HEK293T (cell line): ENCODE measurements at regions not wholly inside any gene's neighbourhood (a gene's known extent, or its start where the extent isn't known, plus 50 kb on each side); places are given as distances from the start of the nearest gene placed in this dataset.

Experiments
- BHLHE40 ChIP-seq: fragments of 450-650 bp; IDR thresholded peaks from 2 replicates; pipeline ENCODE4 v1.6.1; 2016; ENCODE audit warnings: mild to moderate bottlenecking, moderate library complexity, borderline replicate concordance
- CTBP1 ChIP-seq: fragments of 450-650 bp; IDR thresholded peaks from 2 replicates; pipeline ENCODE4 v1.6.1; 2016; ENCODE audit warnings: borderline replicate concordance
- ELF4 ChIP-seq: fragments of 450-650 bp; IDR thresholded peaks from 2 replicates; pipeline ENCODE4 v1.6.1; 2017; ENCODE audit warnings: antibody characterized with exemption
- FOXA1 ChIP-seq: fragments of 450-650 bp; IDR thresholded peaks from 2 replicates; pipeline ENCODE4 v1.6.1; 2016; ENCODE audit warnings: mild to moderate bottlenecking
- FOXM1 ChIP-seq: fragments of 450-650 bp; IDR thresholded peaks from 2 replicates; pipeline ENCODE4 v1.6.1; 2017; ENCODE audit warnings: mild to moderate bottlenecking, borderline replicate concordance
- HDGF ChIP-seq: fragments of 450-650 bp; IDR thresholded peaks from 2 replicates; pipeline ENCODE4 v1.6.1; 2017; ENCODE audit warnings: antibody characterized with exemption, borderline replicate concordance
- LEF1 ChIP-seq: fragments of 450-650 bp; IDR thresholded peaks from 2 replicates; pipeline ENCODE4 v1.6.1; 2017; ENCODE audit warnings: mild to moderate bottlenecking, borderline replicate concordance
- NFRKB ChIP-seq: fragments of 450-650 bp; IDR thresholded peaks from 2 replicates; pipeline ENCODE4 v1.6.1; 2016; ENCODE audit warnings: mild to moderate bottlenecking, moderate library complexity
- SP1 ChIP-seq: fragments of 450-650 bp; IDR thresholded peaks from 2 replicates; pipeline ENCODE4 v1.6.1; 2017
- SUZ12 ChIP-seq: fragments of 450-650 bp; IDR thresholded peaks from 2 replicates; pipeline ENCODE4 v1.6.1; 2016; ENCODE audit warnings: mild to moderate bottlenecking
- TARDBP ChIP-seq: fragments of 450-650 bp; IDR thresholded peaks from 2 replicates; pipeline ENCODE4 v1.6.1; 2016
- ZNF384 ChIP-seq: fragments of 450-650 bp; IDR thresholded peaks from 2 replicates; pipeline ENCODE4 v1.6.1; 2016
- TF ChIP-seq, protein P1 (sequence below): fragments of 450-650 bp; IDR thresholded peaks from 2 replicates; pipeline ENCODE4 v1.6.1; 2016

DNA sequence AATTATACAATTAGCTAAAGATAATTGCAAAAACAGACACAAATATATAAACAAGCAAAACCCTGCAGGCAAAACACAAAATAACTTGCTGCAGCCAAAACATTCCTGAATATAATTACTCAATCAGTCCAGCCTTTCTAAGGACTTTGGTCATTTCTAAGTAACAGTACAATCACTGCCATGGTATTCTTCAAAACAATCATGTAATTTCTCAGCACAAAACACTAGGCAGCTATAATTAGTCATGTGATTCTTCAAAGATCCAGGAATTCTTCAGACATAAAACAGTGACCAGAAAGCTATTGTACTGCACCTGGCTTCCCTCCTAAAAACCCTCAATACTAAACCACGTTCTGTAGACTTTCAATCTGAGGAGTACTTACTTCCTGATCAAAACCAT is 881.1 kb downstream of the EPHA7 start:
- no peak for TF ChIP-seq FOXM1
- no peak for TF ChIP-seq TARDBP
- TF ChIP-seq CTBP1 = no peak
- no peak for TF ChIP-seq FOXA1
- TF ChIP-seq SUZ12 = no peak
- no peak for TF ChIP-seq SP1
- no peak for TF ChIP-seq HDGF
- no peak for TF ChIP-seq ELF4
- TF ChIP-seq NFRKB = no peak
- TF ChIP-seq, protein P1, sequence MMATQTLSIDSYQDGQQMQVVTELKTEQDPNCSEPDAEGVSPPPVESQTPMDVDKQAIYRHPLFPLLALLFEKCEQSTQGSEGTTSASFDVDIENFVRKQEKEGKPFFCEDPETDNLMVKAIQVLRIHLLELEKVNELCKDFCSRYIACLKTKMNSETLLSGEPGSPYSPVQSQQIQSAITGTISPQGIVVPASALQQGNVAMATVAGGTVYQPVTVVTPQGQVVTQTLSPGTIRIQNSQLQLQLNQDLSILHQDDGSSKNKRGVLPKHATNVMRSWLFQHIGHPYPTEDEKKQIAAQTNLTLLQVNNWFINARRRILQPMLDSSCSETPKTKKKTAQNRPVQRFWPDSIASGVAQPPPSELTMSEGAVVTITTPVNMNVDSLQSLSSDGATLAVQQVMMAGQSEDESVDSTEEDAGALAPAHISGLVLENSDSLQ = no peak
- no peak for TF ChIP-seq BHLHE40
- TF ChIP-seq LEF1 = no peak
- TF ChIP-seq ZNF384 = no peak
